Mucosa of descending colon (tissue), 3 donors: ENCODE measurements at regions not wholly inside any gene's neighbourhood (a gene's known extent, or its start where the extent isn't known, plus 50 kb on each side); places are given as distances from the start of the nearest gene placed in this dataset.

Experiments
- ATAC-seq: fragments of 200-7000 bp; cut with Tn5 transposase; one replicate; pipeline ENCODE4 v1.9.1; 2020; ENCODE audit warnings: mild to moderate bottlenecking, moderate library complexity
- DNase-seq, 3 donors: peaks; one replicate each; pipeline ENCODE4 v3.0.0-alpha.2; 2020
- H3K36me3 ChIP-seq: fragments of 200-600 bp; one replicate; pipeline ENCODE4 v1.8.0; 2021; ENCODE audit warnings: low read depth, mild to moderate bottlenecking
- H3K4me1 ChIP-seq: fragments of 200-600 bp; one replicate; pipeline ENCODE4 v1.8.0; 2021; ENCODE audit warnings: low read depth, mild to moderate bottlenecking
- H3K4me3 ChIP-seq: fragments of 200-600 bp; one replicate; pipeline ENCODE4 v1.8.0; 2021; ENCODE audit warnings: mild to moderate bottlenecking
- H3K9me3 ChIP-seq: fragments of 200-600 bp; one replicate; pipeline ENCODE4 v1.8.0; 2021; ENCODE audit warnings: mild to moderate bottlenecking
- CTCF ChIP-seq: fragments of 200-600 bp; IDR thresholded peaks from one replicate; pipeline ENCODE4 v1.8.0; 2022; ENCODE audit warnings: antibody characterized with exemption, mild to moderate bottlenecking
- intact Hi-C, 2 donors: fragments of 100-400 bp; cut with DNase I in 1 of 2; cut with micrococcal nuclease in 1 of 2; formaldehyde crosslinking; loops; one replicate each; pipeline versions ENCODE4 v1.11.0 to v1.11.1; 2022; cut with DNase I, micrococcal nuclease
- donor health status: DM: no; HTN: no; CAD: no; lungs with moderate emphysema.
- donor health status: DM: no; HTN: no; CAD: no.
- donor health status: DM: no; HTN: yes; CAD: no.

GRCh38 chr13:73372666-73373627 is 314.1 kb downstream of the KLF5 start:
- intact Hi-C loops, result no loop called here
- H3K4me3 ChIP-seq, result no peak overlapping the region
- no peaks in the 10 kb centered on the region for H3K9me3 ChIP-seq
- peaks cover 14% of the 10 kb centered on the region for H3K4me1 ChIP-seq
- DNase-seq (no peak), ATAC-seq (peak; percentile 88)
- no peak for TF ChIP-seq CTCF
- no peaks in the 10 kb centered on the region for H3K36me3 ChIP-seq

DNA sequence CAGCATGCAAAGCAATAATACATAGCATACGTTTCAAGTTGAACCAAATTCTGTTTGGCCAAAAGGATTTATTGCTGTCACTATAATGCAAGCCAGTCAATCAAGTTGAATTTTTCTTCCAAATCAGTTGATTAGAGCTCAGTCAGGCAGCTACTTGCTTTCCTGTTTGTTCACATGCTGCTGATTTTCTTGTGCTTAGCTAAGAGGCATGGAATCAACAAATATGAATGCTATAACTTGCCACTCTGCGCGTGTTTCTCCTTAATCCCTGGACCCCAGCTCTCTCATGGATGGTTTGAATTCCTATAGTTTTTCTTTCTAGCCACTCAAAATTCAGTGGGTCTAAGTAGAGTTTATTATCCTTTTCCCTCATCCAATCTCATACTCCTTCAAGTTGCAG is 311.3 kb downstream of the KLF5 start:
- Histone ChIP-seq H3K4me3 (no peak overlapping the region), H3K9me3 (no peaks in the 10 kb centered on the region), H3K36me3 (no peaks in the 10 kb centered on the region), H3K4me1 (peaks cover 24% of the 10 kb centered on the region)
- TF ChIP-seq CTCF, result no peak
- intact Hi-C loops, result no loop called here
- DNase-seq, result no peak
- no peak for ATAC-seq

DNA sequence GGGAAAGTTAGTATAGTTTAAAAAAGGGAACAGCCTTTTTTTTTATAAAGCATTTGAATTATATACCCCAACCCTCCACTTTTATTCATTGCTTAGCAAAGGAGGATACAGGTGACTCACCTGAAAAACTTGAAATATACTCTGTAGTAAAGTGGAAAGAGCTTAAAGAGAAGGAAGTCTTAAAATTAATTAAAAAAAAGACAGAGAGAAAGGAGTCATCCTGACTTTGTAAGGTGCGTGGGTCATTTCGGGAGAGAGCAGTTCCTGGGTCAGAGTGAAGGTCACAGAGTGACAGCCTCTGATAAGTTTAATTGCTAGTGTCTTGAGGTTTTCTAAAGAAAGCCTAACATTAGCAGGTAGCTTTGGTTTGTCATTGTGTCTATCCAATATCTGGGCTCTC is 310.3 kb downstream of the KLF5 start:
- ATAC-seq (peak; percentile 19), DNase-seq (no peak)
- Histone ChIP-seq H3K9me3 (no peaks in the 10 kb centered on the region), H3K4me3 (no peak overlapping the region), H3K36me3 (no peaks in the 10 kb centered on the region), H3K4me1 (peaks cover 29% of the 10 kb centered on the region)
- intact Hi-C loops, result no loop called here
- no peak for TF ChIP-seq CTCF

DNA sequence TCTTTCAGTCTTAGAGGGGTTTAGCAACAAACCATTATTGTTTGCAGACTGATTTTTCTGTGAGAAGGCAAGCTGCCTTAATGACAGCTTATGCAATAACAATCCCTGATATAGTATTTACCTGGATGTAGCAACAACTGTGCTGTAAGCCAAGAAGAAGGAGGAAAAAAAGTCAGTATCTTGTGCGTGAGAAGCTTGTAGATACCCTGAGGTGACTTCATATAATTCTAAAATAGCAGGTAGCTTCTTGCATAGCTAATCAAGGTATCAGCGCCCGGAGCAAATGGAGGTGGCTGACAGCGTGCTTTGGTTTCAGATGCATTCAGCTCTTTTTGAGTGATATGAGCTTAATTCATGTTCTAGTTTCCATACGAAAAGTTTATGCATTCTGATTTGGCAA is 309.8 kb downstream of the KLF5 start:
- H3K9me3 ChIP-seq, result no peaks in the 10 kb centered on the region
- no peak for TF ChIP-seq CTCF
- ATAC-seq, result peak; percentile 31

DNA sequence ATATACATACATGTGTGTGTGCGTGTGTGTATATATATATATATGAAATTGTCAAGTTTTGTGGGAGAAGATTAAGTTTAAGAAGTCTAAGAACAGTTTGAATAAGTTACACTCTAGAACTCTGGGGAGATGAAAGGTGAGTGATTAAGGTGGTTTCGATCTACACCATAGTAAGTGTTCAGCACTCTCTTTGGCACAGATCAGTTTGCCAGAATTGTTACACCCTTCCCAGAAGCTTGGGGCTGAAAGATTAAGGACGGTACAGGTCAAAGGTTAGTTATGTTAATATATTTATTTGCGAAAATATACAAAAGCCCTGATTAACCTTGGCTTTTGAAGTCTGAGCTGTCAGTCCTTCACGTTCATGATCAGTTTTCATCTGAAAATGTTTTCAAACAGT is 309.1 kb downstream of the KLF5 start:
- Histone ChIP-seq H3K36me3 (no peaks in the 10 kb centered on the region), H3K4me1 (peaks cover 25% of the 10 kb centered on the region), H3K9me3 (no peaks in the 10 kb centered on the region), H3K4me3 (no peak overlapping the region)
- no peak for TF ChIP-seq CTCF
- DNase-seq (no peak), ATAC-seq (no peak)
- intact Hi-C loops, result no loop called here

More for the DNA sequence above, 309.8 kb downstream of the KLF5 start:
- Histone ChIP-seq H3K4me1 (peaks cover 27% of the 10 kb centered on the region), H3K4me3 (no peak overlapping the region), H3K36me3 (no peaks in the 10 kb centered on the region)
- no peak for DNase-seq
- intact Hi-C loops, result no loop called here
